M059J (cell line): ENCODE measurements at regions not wholly inside any gene's neighbourhood (a gene's known extent, or its start where the extent isn't known, plus 50 kb on each side); places are given as distances from the start of the nearest gene placed in this dataset.

Experiments
- DNase-seq: peaks from one replicate; pipeline ENCODE4 v3.0.0-alpha.2; 2012; ENCODE audit warnings: low read depth

- no peak for DNase-seq
Measured at GRCh38 chr10:113219446-113219845, 269.4 kb downstream of the TCF7L2 start.

- DNase-seq: peak; percentile 65
Measured at GRCh38 chr10:113221756-113222168, 271.7 kb downstream of the TCF7L2 start.

- DNase-seq: no peak
Measured at GRCh38 chr10:113222207-113222606, 272.2 kb downstream of the TCF7L2 start.

- no peak for DNase-seq
Measured at GRCh38 chr10:113225364-113225763, 275.3 kb downstream of the TCF7L2 start.

GRCh38 chr10:113225903-113226302, 275.9 kb downstream of the TCF7L2 start:
- DNase-seq: no peak

GRCh38 chr10:113226399-113226798, 276.4 kb downstream of the TCF7L2 start:
- no peak for DNase-seq

GRCh38 chr10:113226831-113227445, 276.9 kb downstream of the TCF7L2 start:
- DNase-seq: no peak

- DNase-seq: peak; percentile 78
Measured at GRCh38 chr10:113228530-113228929, 278.5 kb downstream of the TCF7L2 start.

GRCh38 chr10:113230011-113230610, 280.1 kb downstream of the TCF7L2 start:
- no peak for DNase-seq

GRCh38 chr10:113232928-113233511, 283.0 kb downstream of the TCF7L2 start:
- DNase-seq: peak; percentile 20

GRCh38 chr10:113234481-113234880, 284.4 kb downstream of the TCF7L2 start:
- DNase-seq: no peak

- no peak for DNase-seq
Measured at GRCh38 chr10:113235508-113235907, 285.5 kb downstream of the TCF7L2 start.

- DNase-seq: no peak
Measured at GRCh38 chr10:113236998-113237397, 287.0 kb downstream of the TCF7L2 start.

GRCh38 chr10:113239566-113240350, 289.7 kb downstream of the TCF7L2 start:
- DNase-seq: no peak

- DNase-seq: no peak
Measured at GRCh38 chr10:113240736-113241135, 290.7 kb downstream of the TCF7L2 start.

GRCh38 chr10:113241599-113242360, 291.7 kb downstream of the TCF7L2 start:
- no peak for DNase-seq

- DNase-seq: no peak
Measured at GRCh38 chr10:113243311-113243710, 293.3 kb downstream of the TCF7L2 start.

GRCh38 chr10:113244750-113245149, 294.7 kb downstream of the TCF7L2 start:
- DNase-seq: no peak

GRCh38 chr10:113245286-113245685, 295.2 kb downstream of the TCF7L2 start:
- no peak for DNase-seq

- no peak for DNase-seq
Measured at GRCh38 chr10:113247050-113247449, 297.0 kb downstream of the TCF7L2 start.

GRCh38 chr10:113252650-113253618, 299.9 kb upstream of the HABP2 start:
- DNase-seq: no peak
